ENCODE measurements at regions not wholly inside any gene's neighbourhood (a gene's known extent, or its start where the extent isn't known, plus 50 kb on each side); places are given as distances from the start of the nearest gene placed in this dataset.

GRCh38 chr13:80679423-80679822 is 338.5 kb upstream of the SPRY2 start (continued):
- TF ChIP-seq ZNF462 (CRISPR knock-in tag; IDR thresholded peaks at IDR 0.05) (no peak), ZNF331 (CRISPR knock-in tag; IDR thresholded peaks at IDR 0.05; ENCODE audit: low read depth) (no peak), EZH2phosphoT487 (IDR thresholded peaks at IDR 0.05; ENCODE audit: unreplicated experiment) (no peak), ZNF114 (CRISPR knock-in tag; IDR thresholded peaks at IDR 0.05) (no peak), STAT1 (IDR thresholded peaks at IDR 0.05; ENCODE audit: unreplicated experiment) (no peak), POLR2AphosphoS5 (IDR thresholded peaks at IDR 0.05; ENCODE audit: low read depth) (no peak)

GRCh38 chr13:80677227-80677626 is 336.3 kb upstream of the SPRY2 start:
- no peaks in the 10 kb centered on the region for H3K79me2 ChIP-seq (replicated peaks; ENCODE audit: insufficient read depth)
- H3K4me2 ChIP-seq, result no peak overlapping the region
- Mint-ChIP-seq H3K4me3 (no peak overlapping the region), H3K36me3 (ENCODE audit: low read depth) (peaks cover 10% of the 10 kb centered on the region; the same call in 2 of the 3 replicates), H3K4me1 (no peaks in the 10 kb centered on the region), H3K27ac (no peak overlapping the region), H3K27me3 (ENCODE audit: insufficient read depth, low read depth, poor library complexity) (no peaks in the 10 kb centered on the region), H3K9me3 (peaks cover 25% of the 10 kb centered on the region; the same call in 2 of the 3 replicates)
- H3K9me2 ChIP-seq (ENCODE audit: insufficient read depth), result peaks cover 2% of the 10 kb centered on the region; the same call in 1 of the 2 replicates
- no peak overlapping the region for H2AFZ ChIP-seq
- no peaks in the 10 kb centered on the region for H3K4me1 ChIP-seq (ENCODE audit: insufficient read depth)
- H3F3A ChIP-seq (replicated peaks; ENCODE audit: low read depth), result no peaks in the 10 kb centered on the region
- H3K36me3 ChIP-seq (ENCODE audit: insufficient read depth), result 0 out of 2 replicates have a peak, but pooled peaks cover 7% of the 10 kb centered on the region
- H3K27me3 ChIP-seq (ENCODE audit: insufficient read depth), result no peaks in the 10 kb centered on the region
- H3K27ac ChIP-seq (ENCODE audit: low read depth), result no peak overlapping the region
- no peak overlapping the region for H3K4me3 ChIP-seq
- ATAC-seq (no peak), DNase-seq (ENCODE audit: low spot score) (no peak)
- no peaks in the 10 kb centered on the region for H4K20me1 ChIP-seq (replicated peaks; ENCODE audit: insufficient read depth)
- TF ChIP-seq CTCF (conservative IDR thresholded peaks at IDR 0.05; ENCODE audit: low read depth in 2 of 2) (no peak), JUNB (IDR thresholded peaks at IDR 0.05; ENCODE audit: unreplicated experiment) (no peak), STAT1 (IDR thresholded peaks at IDR 0.05; ENCODE audit: unreplicated experiment) (no peak), NANOG (IDR thresholded peaks at IDR 0.05; ENCODE audit: borderline replicate concordance) (no peak), REST (IDR thresholded peaks at IDR 0.05; ENCODE audit: unreplicated experiment) (no peak), POLR2AphosphoS5 (IDR thresholded peaks at IDR 0.05; ENCODE audit: low read depth) (no peak), ZNF331 (CRISPR knock-in tag; IDR thresholded peaks at IDR 0.05; ENCODE audit: low read depth) (no peak), CREB1 (CRISPR knock-in tag; IDR thresholded peaks at IDR 0.05; ENCODE audit: low read depth) (no peak)
